ENCODE measurements at regions not wholly inside any gene's neighbourhood (a gene's known extent, or its start where the extent isn't known, plus 50 kb on each side); places are given as distances from the start of the nearest gene placed in this dataset.
"Not testable (repeated sequence)": the region's sequence is repeated elsewhere in the genome, so short reads cannot be mapped to it uniquely, and the experiment has no call there.

DNA sequence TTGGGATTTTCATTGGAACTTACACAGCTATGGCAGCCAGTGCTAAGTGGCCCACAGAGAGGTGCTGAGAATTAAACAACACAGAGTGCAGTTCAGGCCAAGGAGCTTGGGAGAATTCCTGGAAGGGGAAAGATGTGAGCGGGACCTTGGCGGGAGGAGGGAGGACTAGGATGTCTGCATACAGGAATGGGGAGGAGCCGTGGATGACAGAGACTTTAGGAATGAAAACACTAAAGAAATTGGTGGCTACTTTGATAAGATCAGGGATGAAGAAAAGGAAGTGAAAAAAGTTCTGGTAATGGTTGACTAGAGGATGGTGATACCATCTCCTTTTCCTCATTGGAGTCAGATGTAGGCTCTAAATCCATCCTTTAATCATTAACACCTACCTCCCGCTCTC lies 234.2 kb upstream of the FZD8 start:
- DNase-seq (ENCODE audit: low read depth), result no peak
- TF ChIP-seq, protein P1, sequence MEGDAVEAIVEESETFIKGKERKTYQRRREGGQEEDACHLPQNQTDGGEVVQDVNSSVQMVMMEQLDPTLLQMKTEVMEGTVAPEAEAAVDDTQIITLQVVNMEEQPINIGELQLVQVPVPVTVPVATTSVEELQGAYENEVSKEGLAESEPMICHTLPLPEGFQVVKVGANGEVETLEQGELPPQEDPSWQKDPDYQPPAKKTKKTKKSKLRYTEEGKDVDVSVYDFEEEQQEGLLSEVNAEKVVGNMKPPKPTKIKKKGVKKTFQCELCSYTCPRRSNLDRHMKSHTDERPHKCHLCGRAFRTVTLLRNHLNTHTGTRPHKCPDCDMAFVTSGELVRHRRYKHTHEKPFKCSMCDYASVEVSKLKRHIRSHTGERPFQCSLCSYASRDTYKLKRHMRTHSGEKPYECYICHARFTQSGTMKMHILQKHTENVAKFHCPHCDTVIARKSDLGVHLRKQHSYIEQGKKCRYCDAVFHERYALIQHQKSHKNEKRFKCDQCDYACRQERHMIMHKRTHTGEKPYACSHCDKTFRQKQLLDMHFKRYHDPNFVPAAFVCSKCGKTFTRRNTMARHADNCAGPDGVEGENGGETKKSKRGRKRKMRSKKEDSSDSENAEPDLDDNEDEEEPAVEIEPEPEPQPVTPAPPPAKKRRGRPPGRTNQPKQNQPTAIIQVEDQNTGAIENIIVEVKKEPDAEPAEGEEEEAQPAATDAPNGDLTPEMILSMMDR (IDR thresholded peaks at IDR 0.05; ENCODE audit: control insufficient read depth, insufficient read depth, low read depth, low read length, missing control alignments), result no peak
- H3K4me3 ChIP-seq (ENCODE audit: control insufficient read depth, low read depth, low read length), result no peak overlapping the region

DNA sequence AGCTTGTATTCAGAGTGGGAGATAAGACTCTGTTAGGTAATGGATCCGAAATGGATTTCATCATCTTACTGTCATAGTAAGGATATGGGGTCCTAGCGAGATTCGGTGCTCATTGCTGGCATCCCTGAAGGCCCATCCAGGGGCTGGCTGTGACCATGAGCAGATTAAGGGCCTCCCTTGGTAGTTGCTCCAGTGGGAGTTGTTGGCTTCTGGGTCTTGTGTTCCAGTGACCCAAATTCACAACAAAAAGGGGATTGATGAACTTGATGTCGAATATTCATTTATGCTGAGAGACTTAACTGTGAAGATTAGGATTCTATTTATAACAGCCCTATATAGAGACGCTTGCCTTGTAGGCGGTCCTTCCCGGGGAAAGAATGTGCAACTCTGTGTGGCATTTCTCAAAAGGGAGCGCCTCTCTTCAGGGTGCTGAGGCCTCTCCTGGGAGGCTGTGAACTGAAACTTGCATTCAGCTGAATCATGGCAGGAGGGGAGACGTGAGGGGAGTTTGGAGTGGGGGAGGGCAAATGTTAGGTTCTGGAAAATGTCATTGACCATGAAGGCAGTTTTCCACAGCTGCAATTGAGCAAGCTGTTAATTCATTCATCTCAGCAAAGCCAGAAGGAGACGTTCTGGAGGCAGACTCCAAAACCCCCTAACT lies 233.1 kb upstream of the FZD8 start:
- TF ChIP-seq, protein P1 (IDR thresholded peaks at IDR 0.05; ENCODE audit: control insufficient read depth, insufficient read depth, low read depth, low read length, missing control alignments), result no peak
- no peak overlapping the region for H3K4me3 ChIP-seq (ENCODE audit: control insufficient read depth, low read depth, low read length)

GRCh38 chr10:35874311-35875015 lies 232.4 kb upstream of the FZD8 start:
- TF ChIP-seq, protein P1 (IDR thresholded peaks at IDR 0.05; ENCODE audit: control insufficient read depth, insufficient read depth, low read depth, low read length, missing control alignments), result no peak
- DNase-seq (ENCODE audit: low read depth), result no peak
- no peak overlapping the region for H3K4me3 ChIP-seq (ENCODE audit: control insufficient read depth, low read depth, low read length)

More for the DNA sequence above, 233.1 kb upstream of the FZD8 start:
- DNase-seq (ENCODE audit: low read depth), result no peak

DNA sequence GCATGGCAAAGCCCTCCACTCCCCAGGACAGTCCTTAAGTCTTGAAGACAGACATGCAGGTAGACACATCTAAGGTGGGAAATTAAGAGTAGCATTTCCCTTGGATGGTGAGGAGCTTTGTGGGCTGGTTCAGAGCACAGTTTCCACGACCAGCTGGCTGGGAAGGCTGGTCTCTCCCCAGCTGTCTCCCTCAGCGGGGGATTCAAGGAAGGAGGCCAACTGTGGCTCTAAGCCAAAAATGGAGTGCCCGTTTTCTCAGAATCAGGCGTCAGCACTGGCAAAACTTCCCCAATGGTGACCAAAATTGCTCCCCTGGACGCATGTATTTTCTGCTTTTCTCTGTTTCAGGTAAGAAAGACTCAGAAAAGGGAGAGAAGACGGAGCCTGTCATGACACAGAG lies 230.6 kb upstream of the FZD8 start:
- H3K4me3 ChIP-seq (ENCODE audit: control insufficient read depth, low read depth, low read length), result no peak overlapping the region
- TF ChIP-seq, protein P1 (IDR thresholded peaks at IDR 0.05; ENCODE audit: control insufficient read depth, insufficient read depth, low read depth, low read length, missing control alignments), result no peak
- no peak for DNase-seq (ENCODE audit: low read depth)

- no peak for DNase-seq (ENCODE audit: low read depth)
- TF ChIP-seq, protein P1 (IDR thresholded peaks at IDR 0.05; ENCODE audit: control insufficient read depth, insufficient read depth, low read depth, low read length, missing control alignments), result no peak
- H3K4me3 ChIP-seq (ENCODE audit: control insufficient read depth, low read depth, low read length), result no peak overlapping the region
Observed at GRCh38 chr10:35870665-35871310, 228.7 kb upstream of the FZD8 start.

GRCh38 chr10:35858676-35859283 lies 216.7 kb upstream of the FZD8 start:
- not testable (repeated sequence) for DNase-seq (ENCODE audit: low read depth); H3K4me3 ChIP-seq (ENCODE audit: control insufficient read depth, low read depth, low read length)

- TF ChIP-seq, protein P1 (IDR thresholded peaks at IDR 0.05; ENCODE audit: control insufficient read depth, insufficient read depth, low read depth, low read length, missing control alignments), result no peak
- no peak for DNase-seq (ENCODE audit: low read depth)
- H3K4me3 ChIP-seq (ENCODE audit: control insufficient read depth, low read depth, low read length), result no peak overlapping the region
Observed at GRCh38 chr10:35857860-35858259, 215.8 kb upstream of the FZD8 start.
